ENCODE measurements at regions not wholly inside any gene's neighbourhood (a gene's known extent, or its start where the extent isn't known, plus 50 kb on each side); places are given as distances from the start of the nearest gene placed in this dataset.
A peak's percentile ranks its signal among the peaks of the same experiment; 100 is the strongest.

DNA sequence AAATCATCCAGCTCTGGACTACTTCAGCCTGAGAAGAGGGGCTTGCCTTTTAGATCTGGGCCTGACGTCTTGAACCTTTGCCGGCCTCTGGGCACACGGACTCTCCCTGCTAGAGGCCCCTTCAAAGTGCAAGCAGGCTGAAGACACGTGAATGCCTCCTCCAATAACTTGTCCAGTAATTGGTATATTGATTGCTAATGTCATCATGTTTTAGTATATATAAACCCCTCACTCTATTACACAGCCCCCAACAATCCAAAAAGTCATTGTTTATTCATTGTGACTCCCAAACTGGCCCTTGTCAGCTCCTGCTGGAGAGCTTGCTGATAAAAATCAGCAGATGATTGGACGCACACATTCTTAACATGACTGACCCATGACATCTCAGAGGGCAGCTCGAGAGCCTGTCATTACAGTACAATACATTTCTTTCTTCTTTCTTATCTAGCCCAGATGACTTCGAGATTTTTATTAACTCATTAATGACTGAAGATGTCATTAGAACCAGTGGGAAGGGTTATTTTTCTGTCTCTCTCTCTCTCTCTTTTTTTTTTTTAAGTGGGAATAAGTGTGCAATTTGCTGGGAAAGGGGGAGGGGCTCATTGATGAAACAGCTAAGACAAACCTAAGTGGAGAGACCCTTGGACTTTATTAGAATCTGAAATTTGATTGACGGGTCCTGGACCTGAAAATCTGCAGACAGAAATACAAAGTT is 65.5 kb upstream of the NR2F2 start:
- no peaks in the 10 kb centered on the region for H3K27me3 Mint-ChIP-seq (ENCODE audit: unreplicated experiment)
- BruUV-seq (replicated peaks), result TSS peak; percentile 98
- peak; percentile 71 for DNase-seq
- peaks cover 84% of the 10 kb centered on the region for H3K4me1 Mint-ChIP-seq (ENCODE audit: low read depth, unreplicated experiment)
- H3K9me3 Mint-ChIP-seq (ENCODE audit: low read depth, unreplicated experiment), result peaks cover 4% of the 10 kb centered on the region
- H3K4me3 Mint-ChIP-seq (ENCODE audit: low read depth, unreplicated experiment), result peak overlapping the region; percentile 60
- H3K36me3 Mint-ChIP-seq (ENCODE audit: insufficient read depth, unreplicated experiment), result peaks cover 38% of the 10 kb centered on the region
- CTCF ChIA-PET, result interaction anchor here (0.5 to 2.3 kb wide), 10 partner anchors 9 to 439 kb away, joined by 3 to 12 read pairs (median 6); no protein-coding TSS in a partner anchor
- TF ChIP-seq, protein P1, sequence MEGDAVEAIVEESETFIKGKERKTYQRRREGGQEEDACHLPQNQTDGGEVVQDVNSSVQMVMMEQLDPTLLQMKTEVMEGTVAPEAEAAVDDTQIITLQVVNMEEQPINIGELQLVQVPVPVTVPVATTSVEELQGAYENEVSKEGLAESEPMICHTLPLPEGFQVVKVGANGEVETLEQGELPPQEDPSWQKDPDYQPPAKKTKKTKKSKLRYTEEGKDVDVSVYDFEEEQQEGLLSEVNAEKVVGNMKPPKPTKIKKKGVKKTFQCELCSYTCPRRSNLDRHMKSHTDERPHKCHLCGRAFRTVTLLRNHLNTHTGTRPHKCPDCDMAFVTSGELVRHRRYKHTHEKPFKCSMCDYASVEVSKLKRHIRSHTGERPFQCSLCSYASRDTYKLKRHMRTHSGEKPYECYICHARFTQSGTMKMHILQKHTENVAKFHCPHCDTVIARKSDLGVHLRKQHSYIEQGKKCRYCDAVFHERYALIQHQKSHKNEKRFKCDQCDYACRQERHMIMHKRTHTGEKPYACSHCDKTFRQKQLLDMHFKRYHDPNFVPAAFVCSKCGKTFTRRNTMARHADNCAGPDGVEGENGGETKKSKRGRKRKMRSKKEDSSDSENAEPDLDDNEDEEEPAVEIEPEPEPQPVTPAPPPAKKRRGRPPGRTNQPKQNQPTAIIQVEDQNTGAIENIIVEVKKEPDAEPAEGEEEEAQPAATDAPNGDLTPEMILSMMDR (IDR thresholded peaks at IDR 0.05; ENCODE audit: unreplicated experiment), result no peak
- peak overlapping the region; percentile 99 for H3K27ac Mint-ChIP-seq (ENCODE audit: unreplicated experiment)
- intact Hi-C loops (cut with micrococcal nuclease; ENCODE audit: unreplicated experiment), result loop anchor here (1.0 to 10.0 kb wide), 8 partner anchors 13 to 340 kb away; no protein-coding TSS in a partner anchor

DNA sequence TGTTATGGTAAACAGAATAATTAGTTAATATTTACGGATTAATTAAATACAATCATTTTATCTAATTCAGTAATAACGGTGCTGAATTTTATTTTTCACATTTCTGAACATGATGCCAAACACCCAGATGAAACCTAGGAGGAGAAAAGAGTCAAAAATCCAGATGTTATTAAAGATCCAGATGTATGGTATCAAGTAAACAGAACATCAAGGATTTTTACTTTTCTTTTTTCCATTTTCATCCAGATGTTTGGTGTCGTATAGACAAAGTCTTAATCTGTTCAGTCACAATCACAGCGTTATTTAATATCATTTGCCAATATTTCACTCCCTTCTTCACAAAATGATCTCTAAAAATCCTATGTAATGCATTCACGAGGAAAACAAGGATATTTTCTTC is 64.0 kb upstream of the NR2F2 start:
- H3K27me3 Mint-ChIP-seq (ENCODE audit: unreplicated experiment), result no peaks in the 10 kb centered on the region
- H3K4me3 Mint-ChIP-seq (ENCODE audit: low read depth, unreplicated experiment), result no peak overlapping the region
- CTCF ChIA-PET, result no interaction called here
- peak overlapping the region; percentile 99 for H3K27ac Mint-ChIP-seq (ENCODE audit: unreplicated experiment)
- no peak for DNase-seq
- H3K9me3 Mint-ChIP-seq (ENCODE audit: low read depth, unreplicated experiment), result peaks cover 3% of the 10 kb centered on the region
- intact Hi-C loops (cut with micrococcal nuclease; ENCODE audit: unreplicated experiment), result loop anchor here (10.0 kb wide), 1 partner anchor 342 kb away; no protein-coding TSS in a partner anchor
- H3K4me1 Mint-ChIP-seq (ENCODE audit: low read depth, unreplicated experiment), result peaks cover 85% of the 10 kb centered on the region
- TF ChIP-seq, protein P1 (IDR thresholded peaks at IDR 0.05; ENCODE audit: unreplicated experiment), result no peak
- peaks cover 43% of the 10 kb centered on the region for H3K36me3 Mint-ChIP-seq (ENCODE audit: insufficient read depth, unreplicated experiment)
- BruUV-seq (replicated peaks), result no TSS peak

DNA sequence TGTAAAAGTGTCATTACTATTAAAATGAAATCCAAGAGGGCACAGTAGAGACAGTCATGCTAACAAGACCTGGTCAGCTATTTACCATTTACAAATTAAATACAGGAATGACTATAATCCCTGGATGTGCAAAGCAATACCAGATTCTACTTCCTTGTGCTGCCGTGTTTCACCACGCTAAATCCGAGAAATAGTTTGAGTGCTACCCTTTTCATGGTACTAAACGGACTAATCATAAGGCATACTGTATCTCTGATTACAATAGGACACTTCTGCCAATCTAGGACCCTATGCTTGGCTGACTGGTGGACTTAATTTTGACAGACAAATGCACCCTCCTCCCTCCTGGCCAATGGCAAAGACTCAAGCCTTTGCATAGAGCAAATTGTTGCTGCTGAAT is 63.0 kb upstream of the NR2F2 start:
- peaks cover 81% of the 10 kb centered on the region for H3K4me1 Mint-ChIP-seq (ENCODE audit: low read depth, unreplicated experiment)
- peak overlapping the region; percentile 73 for H3K27ac Mint-ChIP-seq (ENCODE audit: unreplicated experiment)
- intact Hi-C loops (cut with micrococcal nuclease; ENCODE audit: unreplicated experiment), result loop anchor here (10.0 kb wide), 1 partner anchor 343 kb away; no protein-coding TSS in a partner anchor
- H3K9me3 Mint-ChIP-seq (ENCODE audit: low read depth, unreplicated experiment), result peaks cover 3% of the 10 kb centered on the region
- no peak overlapping the region for H3K4me3 Mint-ChIP-seq (ENCODE audit: low read depth, unreplicated experiment)
- BruUV-seq (replicated peaks), result no TSS peak
- peaks cover 43% of the 10 kb centered on the region for H3K36me3 Mint-ChIP-seq (ENCODE audit: insufficient read depth, unreplicated experiment)
- CTCF ChIA-PET, result interaction anchor here (2.6 kb wide), 1 partner anchor 60 kb away, joined by 12 read pairs; no protein-coding TSS in a partner anchor
- TF ChIP-seq, protein P1 (IDR thresholded peaks at IDR 0.05; ENCODE audit: unreplicated experiment), result no peak
- H3K27me3 Mint-ChIP-seq (ENCODE audit: unreplicated experiment), result no peaks in the 10 kb centered on the region
- DNase-seq, result no peak

DNA sequence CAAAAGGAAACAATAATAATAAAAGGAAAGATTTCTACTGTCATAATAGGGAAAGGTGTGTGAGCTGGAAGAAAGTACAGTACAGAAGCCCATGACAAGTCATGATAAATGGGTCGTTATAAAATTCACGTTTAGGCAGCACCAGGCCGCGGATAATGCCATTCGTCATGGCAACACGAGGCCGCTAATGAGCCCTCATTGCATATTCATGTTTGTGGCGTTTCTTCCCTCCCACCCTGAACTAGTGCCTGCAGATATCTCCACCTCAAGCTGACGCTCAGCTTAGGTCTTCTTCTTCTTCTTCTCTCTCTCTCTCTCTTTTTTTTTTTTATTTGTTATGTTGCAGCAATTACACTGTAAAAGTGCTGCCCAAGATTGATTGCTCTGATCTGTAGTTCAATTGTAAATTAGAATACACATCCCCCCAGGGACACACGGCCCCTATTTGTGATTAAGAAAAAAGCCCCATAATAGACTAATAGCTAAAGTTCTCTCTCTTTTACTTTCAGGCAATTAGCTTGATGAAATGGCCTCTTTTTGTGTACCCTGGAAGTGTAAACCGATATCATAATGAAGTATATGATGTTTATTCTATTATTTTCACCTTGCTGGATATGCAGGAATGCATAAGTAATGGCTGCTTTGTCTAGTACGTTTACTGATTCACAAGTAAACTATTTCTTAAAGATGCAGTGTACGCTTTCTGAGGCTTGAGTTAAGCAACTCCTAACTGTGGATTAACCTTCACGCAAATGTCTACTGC is 61.9 kb upstream of the NR2F2 start:
- intact Hi-C loops (cut with micrococcal nuclease; ENCODE audit: unreplicated experiment), result loop anchor here (10.0 kb wide), 1 partner anchor 344 kb away; no protein-coding TSS in a partner anchor
- no peak for DNase-seq
- H3K27me3 Mint-ChIP-seq (ENCODE audit: unreplicated experiment), result no peaks in the 10 kb centered on the region
- peak overlapping the region; percentile 73 for H3K27ac Mint-ChIP-seq (ENCODE audit: unreplicated experiment)
- peaks cover 44% of the 10 kb centered on the region for H3K36me3 Mint-ChIP-seq (ENCODE audit: insufficient read depth, unreplicated experiment)
- CTCF ChIA-PET, result interaction anchor here (0.5 to 2.6 kb wide), 5 partner anchors 21 to 414 kb away, joined by 3 to 12 read pairs (median 3); no protein-coding TSS in a partner anchor
- H3K4me3 Mint-ChIP-seq (ENCODE audit: low read depth, unreplicated experiment), result peak overlapping the region; percentile 1
- BruUV-seq (replicated peaks), result no TSS peak
- peaks cover 3% of the 10 kb centered on the region for H3K9me3 Mint-ChIP-seq (ENCODE audit: low read depth, unreplicated experiment)
- TF ChIP-seq, protein P1 (IDR thresholded peaks at IDR 0.05; ENCODE audit: unreplicated experiment), result no peak
- peaks cover 82% of the 10 kb centered on the region for H3K4me1 Mint-ChIP-seq (ENCODE audit: low read depth, unreplicated experiment)

All from Calu3 (cell line).